ENCODE measurements at regions not wholly inside any gene's neighbourhood (a gene's known extent, or its start where the extent isn't known, plus 50 kb on each side); places are given as distances from the start of the nearest gene placed in this dataset.
"Not testable (repeated sequence)": the region's sequence is repeated elsewhere in the genome, so short reads cannot be mapped to it uniquely, and the experiment has no call there.

DNA sequence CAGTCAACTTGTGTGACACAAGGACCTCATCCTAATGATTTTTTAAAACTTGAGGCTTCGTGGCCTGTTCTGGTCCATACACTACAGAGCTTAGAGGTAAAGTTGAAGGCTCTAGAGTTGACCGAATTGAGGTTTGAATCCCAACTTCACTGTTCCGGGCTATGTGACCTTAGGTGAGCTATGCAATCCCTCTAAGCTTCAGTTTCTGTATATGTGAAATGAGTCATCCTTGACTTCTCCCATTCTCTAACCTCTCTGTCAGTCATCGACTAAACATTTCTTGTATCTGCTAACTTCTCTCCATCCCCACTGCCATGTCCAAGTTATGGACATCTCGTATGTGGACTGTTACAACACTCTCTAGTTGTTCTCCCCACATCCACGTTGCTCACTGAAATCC, 178.2 kb upstream of the TMEM45B start:
- DNase-seq (ENCODE audit: low read depth) = no peak

DNA sequence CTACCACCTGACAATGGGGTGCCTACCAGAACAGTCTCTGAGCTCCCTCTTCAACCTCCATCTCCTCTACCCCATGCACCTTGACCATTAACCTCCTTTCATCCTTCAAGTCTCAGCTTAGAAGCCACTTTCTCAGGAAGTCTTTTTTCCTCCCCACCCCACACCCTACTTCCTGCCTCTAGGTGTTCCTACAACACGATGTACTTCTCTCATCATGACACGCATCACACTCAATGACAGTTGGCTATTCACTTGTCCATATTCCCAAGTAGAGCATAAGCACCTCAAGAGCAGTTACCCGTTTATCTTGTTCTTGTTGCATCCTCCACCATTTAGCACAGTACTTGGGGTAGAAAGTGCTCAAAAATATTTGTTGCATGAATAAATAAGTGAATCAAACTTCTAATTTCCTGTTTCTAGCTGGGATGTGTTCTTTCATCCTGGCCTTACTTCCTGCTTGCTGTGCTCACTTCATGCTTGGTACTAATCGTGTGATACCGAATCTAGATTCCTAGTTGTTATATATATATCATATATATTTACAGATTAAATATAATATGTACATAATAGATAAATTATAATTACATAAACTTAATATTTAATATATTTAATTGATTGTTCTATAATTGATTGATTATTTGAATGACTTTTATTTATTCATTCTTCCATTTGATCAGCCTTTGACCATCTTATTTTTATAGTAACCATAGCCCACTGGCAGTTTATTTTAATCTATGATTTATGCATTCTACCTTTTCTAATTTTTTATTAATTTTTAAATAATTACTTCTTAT, 177.5 kb upstream of the TMEM45B start:
- no peak for DNase-seq (ENCODE audit: low read depth)

DNA sequence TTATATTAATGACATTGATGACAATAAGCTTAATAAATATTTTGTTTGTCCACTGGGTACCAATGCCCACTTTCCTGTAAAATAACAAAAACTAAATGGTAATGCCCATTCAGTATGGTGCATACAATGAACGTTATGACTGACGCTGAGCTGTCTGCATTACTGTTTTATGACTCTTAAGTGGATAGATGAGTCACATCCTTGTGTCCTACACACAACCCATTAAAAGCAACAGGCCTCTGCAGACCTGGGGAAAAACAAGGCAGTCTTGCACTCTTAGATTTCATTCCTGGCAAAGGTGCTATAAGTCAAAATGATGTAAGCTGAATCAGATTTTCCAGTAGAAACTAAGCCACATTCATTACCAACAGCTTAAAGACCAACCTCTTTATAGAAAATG, 176.3 kb upstream of the TMEM45B start:
- no peak for DNase-seq (ENCODE audit: low read depth)

DNA sequence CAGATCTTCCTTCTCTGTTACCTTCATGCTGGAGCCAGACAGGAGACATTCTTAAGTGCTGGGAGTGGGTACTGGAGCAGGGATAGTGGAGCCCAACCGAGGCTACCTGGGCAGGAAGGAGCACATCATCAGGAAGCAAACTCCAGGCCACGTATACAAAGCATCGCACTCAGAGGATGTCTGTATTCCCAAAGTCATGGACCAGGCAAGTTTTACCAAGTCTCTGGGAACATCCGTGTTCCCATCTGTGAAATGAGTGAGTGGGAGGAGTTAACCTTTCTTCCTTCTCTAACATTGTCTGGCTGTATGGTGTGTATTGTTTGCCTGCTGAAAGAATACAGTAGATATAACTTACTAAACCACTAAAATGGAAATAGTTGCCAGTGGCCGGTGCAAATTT, 175.0 kb upstream of the TMEM45B start:
- no peak for DNase-seq (ENCODE audit: low read depth)

DNA sequence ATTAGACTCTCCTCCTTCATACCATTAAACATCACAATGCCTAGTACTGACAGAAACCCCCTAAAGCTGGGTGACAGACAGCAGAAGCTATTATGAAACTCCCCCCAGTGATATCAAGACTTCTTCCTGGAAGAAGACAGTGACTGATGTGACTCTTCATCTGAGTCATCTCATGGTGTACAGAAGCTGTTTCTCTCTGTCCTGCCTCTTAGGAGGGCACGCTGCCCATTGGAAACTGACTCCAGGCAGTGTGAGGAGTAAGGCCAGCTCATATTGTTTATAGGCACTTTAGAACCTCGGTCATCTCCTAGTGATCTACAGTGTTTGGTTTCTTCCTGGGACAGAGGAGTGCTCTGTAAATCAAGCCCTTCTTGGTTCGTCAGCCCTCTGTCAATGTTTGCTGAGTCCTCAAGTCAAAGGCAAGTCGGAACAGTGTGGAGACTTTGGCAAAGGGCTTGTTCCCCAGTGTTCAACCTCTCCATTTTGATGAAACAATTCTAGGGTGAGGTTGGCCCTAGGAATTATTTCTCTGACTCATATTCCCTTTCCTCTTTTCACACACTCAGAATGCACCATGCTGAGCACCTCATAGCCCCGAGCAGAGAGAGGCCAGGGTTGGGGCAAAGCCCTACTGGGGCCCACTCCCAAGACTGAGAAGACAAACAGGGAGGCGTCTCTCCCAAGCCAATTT, 172.5 kb upstream of the TMEM45B start:
- DNase-seq (ENCODE audit: low read depth) = no peak

DNA sequence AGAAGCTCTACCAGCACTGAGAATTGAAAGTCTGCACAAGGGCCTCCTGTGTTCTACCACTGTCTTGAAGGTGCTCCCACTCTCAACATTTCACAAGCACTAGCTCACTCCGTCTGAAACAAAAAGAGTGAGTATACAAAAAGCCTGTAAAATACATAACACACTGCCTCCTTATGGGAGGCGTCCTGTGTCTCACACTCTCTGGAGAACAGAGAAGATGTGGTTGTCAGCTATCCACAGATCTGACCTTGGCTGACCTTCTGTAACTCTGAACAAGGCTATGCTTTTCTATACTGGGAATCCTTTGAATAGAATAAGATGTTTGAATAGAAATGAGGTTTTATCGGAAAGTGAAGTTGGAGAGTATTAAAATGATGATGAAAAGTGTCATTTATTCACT, 171.3 kb upstream of the TMEM45B start:
- DNase-seq (ENCODE audit: low read depth) = no peak

DNA sequence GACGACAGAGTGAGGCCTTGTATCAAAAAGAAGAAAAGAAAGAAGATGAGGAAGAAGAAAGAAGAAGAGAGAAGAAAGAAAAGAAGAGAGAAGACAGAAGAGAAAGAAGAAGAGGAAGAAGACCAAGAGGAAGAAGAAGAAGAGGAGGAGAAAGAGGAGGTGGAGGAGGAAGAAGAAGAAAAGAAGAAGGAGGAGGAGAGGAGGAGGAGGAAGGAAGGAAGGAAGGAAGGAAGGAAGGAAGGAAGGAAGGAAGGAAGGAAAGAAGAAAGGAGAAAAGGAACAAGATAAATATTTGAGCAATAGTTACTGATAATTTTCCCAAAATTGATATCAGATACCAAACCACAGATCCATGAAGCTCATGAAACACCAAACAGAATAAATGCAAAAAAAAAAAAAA, 169.7 kb upstream of the TMEM45B start:
- DNase-seq (ENCODE audit: low read depth) = no peak

DNA sequence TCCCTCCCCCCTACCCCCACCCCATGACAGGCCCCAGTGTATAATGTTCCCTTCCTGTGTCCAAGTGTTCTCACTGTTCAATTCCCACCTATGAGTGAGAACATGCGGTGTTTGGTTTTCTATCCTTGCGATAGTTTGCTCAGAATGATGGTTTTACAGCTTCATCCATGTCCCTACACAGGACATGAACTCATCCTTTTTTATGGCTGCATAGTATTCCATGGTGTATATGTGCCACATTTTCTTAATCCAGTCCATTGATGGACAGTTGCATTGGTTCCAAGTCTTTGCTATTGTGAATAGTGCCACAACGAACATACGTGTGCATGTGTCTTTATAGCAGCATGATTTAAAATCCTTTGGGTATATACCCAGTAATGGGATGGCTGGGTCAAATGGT, 165.6 kb upstream of the TMEM45B start:
- DNase-seq (ENCODE audit: low read depth) = not testable (repeated sequence)

DNA sequence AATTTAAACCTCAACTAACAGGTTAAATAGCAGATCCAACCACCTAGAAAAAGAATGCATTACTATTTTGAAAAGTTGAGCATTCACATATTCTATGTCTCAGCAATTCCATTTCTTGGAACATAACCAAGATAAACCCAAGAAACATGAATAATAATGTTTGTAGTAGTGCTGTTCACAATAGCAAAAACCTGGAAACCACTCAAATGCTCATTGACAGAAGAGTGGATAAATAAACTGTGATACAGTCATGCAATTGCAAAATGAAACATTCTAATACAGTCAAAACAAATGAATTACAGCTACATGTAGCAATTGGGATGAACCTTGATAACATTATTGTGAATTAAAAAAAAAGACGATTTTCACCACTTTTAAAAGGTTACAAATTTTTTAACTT, 162.8 kb upstream of the TMEM45B start:
- DNase-seq (ENCODE audit: low read depth) = no peak

DNA sequence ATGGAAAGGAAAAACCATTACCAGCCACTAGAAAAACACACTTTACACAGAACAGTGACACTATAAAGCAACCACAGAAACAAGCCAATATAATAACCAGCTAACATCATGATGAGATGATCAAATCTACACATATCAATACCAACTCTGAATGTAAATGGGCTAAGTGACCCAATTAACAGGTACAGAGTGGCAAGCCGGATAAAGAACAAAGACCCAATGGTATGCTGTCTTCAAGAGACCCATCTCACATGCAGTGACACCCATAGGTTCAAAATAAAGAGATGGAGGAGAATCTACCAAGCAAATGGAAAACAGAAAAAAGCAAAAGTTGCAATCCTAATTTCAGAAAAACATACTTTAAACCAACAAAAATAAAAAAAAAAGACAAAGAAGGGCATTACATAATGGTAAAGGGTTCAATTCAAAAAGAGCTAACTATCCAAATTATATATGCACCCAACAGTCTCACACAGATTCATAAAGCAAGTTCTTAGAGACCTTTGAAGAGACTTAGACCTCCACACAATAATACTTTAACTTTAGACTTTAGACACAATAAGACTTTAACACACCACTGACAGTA, 160.3 kb upstream of the TMEM45B start:
- DNase-seq (ENCODE audit: low read depth) = no peak

DNA sequence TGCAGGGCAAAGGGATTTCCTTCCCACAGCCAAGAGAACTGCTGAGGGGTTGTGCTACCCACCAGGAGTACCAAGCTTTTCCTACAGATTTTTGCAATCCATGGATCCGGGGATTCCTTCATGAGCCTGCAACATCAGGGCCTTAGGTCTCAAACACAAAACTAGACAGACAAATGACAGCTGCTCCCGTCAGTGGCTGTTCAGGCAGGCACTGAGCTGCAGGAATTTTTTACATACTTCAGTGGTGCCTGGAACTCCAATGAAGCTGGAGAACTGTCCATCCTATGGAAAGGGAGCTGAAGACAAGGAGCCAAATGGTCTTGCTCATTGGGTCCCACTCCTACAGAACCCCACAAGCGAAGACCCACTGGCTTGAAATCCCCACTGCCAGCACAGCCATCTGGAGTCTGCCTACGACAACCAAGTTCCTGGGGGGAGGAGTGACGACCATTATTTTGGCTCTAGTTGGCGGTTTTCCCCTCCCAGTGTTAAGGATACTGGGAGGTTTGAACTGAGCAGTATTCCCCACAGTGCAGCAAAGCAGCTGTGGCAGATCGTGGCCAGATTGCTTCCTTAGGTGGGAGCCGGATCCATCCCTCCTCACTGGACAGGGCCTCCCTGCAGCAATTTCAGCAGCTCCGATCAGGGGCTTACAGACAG, 157.7 kb upstream of the TMEM45B start:
- no peak for DNase-seq (ENCODE audit: low read depth)

DNA sequence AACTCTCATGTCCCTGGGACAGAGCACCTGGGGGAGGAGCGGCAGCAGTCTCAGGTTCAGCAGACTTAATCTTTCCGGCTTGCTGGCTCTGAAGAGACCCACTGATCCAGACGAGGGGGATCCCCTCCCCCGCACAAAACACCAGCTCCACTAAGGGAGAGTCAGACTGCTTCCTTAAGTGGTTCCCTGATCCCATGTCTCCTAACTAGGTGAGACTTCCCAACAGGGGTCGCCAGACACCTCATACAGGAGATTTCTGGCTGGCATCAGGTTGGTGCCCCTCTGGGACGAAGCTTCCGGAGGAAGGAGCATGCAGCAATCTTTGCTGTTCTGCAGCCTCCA, 157.2 kb upstream of the TMEM45B start:
- no peak for DNase-seq (ENCODE audit: low read depth)

DNA sequence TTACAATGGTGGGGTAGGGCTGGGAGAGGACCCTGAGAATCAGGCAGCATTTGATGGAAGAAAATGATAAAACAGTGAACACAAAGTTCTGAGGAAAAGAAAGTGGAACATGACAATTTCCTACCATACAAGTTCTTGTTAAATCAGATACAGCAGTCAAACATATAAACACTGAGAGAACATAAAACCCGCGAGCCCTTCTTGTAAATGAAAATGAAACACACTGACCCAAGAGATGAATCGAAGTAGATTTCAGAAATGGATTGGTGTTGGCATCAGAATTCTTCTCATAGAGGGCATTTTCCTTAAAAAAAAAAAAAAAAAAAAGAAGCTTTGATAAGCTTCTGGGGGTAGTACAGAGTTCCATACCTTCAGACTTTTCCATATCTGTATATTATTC, 134.7 kb upstream of the TMEM45B start:
- no peak for DNase-seq (ENCODE audit: low read depth)

DNA sequence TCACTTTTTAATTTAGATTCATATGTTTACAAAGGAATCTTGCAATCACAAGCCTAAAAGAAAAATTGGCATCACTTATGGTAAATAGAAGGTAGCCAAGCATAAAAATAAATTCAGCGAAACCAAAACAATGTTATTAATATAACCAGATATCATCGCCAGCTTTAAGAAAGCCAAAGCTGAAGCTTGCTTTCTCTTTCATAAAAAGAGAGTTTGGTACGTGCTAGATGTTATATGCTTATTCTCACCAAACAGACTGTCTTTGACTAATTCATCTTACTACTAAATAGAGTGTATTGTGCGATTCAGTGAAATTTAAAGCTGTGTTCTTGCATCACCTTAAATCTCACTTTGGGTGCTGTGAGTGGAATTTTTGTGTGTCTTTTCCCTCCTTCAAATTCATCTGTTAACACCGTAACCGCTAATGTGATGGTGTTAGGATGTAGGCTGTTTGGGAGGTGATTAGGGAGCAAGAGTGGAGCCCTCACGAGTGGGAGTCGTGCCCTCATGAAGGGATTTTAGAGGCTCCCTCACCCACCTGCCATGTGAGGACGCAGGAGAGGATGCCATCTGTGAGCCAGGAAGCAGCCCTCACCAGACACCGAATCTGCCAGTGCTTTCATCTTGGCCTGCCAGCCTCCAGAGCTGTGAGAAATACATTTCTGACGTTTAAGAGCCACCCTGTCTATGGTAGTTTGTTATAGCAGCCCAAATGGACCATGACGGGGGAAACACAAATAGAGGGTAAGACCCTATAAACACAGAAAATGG, 134.1 kb upstream of the TMEM45B start:
- DNase-seq (ENCODE audit: low read depth) = no peak

DNA sequence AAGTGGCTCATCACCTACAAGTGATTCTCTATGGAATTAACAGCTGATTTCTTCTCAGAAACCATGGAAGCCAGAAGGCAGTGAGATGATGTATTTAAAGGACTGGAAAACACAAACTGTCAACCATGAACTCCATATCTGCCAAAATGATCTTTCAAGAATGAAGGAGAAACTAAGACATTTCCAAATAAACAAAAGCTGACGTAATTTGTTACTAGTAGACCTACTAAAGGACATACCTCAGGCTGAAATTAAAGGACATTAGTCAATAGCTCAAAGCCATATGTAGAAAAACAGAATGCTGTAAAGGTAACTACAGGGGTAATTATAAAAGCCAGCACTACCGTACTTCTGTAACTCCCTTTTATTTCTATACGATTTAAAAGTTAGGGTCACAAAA, 129.4 kb upstream of the TMEM45B start:
- DNase-seq (ENCODE audit: low read depth) = no peak

DNA sequence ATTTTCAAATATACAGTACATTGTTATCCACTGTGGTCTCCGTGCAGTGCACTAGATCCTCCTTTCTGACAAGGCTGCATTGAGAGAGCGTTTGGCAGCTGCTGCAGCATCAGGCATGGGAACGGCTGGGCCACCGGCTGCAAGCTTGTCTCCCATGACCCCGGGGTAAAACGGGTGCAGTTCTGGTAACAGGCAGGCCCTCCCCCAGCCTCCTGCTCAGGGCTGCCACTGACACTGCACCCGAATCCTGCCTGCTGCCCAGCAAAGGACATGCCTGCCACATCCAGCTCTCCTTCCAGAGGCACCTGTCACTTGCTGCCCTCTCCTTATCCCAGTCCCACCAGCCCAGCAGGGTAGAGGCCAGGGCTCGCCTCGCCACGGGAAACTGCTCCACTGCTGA, 124.5 kb upstream of the TMEM45B start:
- DNase-seq (ENCODE audit: low read depth) = no peak

DNA sequence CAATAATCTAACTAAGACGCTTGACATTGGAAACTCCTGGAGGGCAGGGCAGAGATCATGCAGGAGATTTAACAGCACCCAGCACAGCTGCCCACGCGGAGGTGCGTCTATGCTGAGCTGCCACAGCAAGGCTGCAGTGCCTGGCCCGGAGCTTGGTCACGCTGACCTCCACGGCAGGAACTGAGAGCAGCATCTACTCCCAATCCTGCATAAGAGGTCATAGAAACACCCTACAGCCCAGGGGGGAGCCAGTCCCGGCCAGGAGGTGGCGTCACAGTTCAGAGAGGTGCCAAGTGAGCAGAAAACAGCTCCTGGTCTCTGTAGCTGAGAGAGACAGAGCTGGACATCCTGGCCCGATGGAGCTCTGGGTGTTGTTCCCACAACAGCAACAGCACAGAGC, 121.1 kb upstream of the TMEM45B start:
- DNase-seq (ENCODE audit: low read depth) = no peak

DNA sequence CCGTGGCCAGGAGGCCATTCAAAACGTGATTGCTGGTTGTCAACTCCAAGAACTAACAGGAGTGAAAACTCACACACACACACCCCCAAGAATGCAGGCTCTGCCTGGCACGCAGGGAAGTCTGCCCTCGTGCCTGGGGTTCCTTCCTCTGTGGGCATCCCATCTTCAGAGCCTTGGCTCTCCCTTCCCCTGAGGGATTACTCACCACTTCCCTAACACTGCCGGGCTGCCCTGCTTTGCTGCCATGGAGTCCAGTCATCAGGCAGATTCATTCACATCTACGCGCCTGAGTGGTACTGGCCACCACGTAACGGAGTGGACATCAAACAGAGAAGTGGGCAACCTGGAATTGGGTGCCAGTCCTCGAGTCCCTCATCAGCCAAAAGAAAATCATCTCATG, 120.7 kb upstream of the TMEM45B start:
- DNase-seq (ENCODE audit: low read depth) = no peak

DNA sequence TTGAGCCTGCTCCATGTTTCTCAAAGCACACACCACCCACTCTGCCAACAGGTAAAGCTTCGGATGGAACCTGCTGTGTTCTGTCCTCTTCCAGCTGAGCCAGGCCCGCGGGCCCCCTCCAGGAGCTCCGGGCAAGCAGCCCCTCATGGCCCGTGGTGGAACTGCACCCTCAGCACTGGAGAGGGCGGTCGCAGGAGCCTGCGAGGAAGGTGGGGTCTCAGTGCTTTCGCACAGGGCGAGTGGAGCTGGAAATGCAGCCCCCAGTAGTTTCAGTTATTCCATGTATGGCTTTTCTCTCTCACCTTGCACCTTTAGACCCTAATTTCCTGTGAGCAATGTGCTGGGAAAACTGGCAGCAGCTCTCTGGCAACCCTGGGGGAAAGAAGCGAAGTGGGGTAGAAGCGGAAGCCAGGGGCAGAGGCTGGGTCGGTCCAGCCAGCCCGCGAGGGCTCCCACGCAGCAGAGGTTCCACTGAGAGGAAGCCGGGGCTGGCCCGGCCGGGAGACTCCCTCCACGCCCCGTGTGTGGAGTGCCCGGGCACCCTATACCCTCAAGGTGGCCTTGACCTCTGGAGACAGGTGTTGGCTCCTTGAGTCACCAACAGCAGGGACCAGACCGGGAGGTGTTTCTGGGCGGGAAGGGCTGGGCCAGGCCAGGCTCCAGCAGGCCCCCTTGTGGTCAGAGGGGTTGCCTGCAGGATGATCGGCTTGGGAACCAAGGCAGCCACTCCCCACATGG, 119.9 kb upstream of the TMEM45B start:
- peak; percentile 45 for DNase-seq (ENCODE audit: low read depth)

DNA sequence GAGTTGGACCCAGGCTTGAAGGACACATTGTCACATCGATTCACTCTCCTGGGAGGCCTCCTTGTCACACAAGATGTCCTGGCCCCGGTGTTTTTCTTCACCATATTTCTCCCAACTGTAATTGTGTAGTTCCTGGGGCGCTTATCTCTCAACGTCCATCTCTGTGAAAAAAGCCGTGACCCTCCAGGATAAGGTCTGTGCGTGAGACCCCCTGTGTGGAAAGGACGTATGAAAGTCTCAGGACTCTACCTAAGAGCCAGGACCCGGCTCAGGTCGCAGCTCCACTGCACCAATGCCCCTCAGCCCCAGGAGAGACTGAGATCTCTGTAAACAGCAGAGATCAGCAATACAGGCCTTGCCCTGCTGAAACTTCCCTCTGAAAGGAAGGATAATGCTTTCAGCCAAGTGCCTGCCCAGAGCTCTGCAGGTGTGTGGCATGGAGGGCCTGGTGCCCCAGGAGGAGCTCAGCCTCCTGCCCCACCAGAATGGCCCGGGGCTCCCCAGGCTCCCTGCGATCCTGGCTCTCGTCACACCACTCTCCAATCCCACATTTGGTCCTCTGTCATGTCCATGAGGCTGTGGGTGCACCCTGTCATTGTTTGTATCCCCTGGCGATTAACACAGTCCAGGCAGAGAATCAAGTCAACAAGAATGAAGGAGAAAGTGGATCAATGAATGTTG, 119.2 kb upstream of the TMEM45B start:
- no peak for DNase-seq (ENCODE audit: low read depth)

DNA sequence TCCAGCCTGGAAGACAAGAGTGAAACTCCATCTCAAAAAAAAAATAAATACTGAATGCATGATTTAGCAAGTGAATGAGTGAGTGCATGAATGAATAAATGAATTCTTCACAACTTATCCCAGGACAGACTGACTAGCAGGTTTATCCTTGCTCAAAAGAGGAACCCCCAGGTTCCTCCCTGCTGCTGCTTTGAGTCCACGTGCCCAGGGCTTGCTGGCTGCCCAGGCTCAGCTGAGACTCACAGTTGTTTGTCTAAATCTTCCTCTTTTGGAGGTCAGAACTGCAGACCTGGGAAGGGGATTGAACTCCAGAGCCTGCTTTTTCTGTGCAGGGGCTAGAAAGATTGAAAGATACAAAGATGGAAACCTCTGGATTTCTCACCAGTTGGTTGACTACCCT, 117.4 kb upstream of the TMEM45B start:
- DNase-seq (ENCODE audit: low read depth) = no peak

All from stimulated activated CD8-positive, alpha-beta memory T cell treated with anti-CD3 and anti-CD28 coated beads, Interleukin-15, amount 100 ng/mL, for 24 hours (primary cell).